ENCODE measurements at regions not wholly inside any gene's neighbourhood (a gene's known extent, or its start where the extent isn't known, plus 50 kb on each side); places are given as distances from the start of the nearest gene placed in this dataset.
A peak's percentile ranks its signal among the peaks of the same experiment; 100 is the strongest.

DNA sequence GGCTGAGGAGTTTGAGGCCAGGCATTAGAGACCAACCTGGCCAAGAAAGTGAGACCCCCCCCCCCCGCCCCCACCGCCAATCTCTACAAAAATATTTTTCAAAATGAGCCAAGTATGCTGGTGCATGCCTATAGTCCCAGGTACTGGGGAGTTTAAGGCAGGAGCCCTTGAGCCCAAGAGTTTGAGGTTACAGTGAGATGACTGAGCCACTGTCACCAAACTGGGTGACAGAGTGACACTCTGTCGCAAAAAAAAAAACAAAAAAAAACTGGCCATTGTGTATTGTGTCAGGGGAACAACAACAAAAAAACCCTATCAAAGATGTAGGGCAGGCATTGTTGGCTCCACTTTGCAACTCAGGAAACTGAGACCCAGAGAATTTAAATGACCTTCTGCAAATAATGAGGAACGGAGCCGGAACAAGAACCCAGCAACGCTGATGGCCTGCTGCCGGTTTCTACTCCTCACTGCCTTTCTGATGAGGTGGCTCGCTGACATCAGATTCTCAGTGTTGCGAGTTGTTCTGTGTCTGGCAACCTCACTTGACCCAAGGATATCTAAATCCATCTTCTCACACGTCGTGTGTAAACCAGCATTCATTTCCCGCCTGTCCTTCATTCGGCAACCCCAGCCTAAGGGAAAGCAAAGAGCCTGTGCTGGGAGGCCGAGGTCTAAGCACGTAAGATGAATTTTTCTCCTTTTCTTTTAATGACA lies 195.2 kb upstream of the CRY1 start:
- no peaks in the 10 kb centered on the region for H3K79me2 ChIP-seq (ENCODE audit: control insufficient read depth, insufficient read depth, low read length)
- no peak overlapping the region for H3K27ac ChIP-seq (ENCODE audit: insufficient read depth, low read length)
- TF ChIP-seq, protein P1, sequence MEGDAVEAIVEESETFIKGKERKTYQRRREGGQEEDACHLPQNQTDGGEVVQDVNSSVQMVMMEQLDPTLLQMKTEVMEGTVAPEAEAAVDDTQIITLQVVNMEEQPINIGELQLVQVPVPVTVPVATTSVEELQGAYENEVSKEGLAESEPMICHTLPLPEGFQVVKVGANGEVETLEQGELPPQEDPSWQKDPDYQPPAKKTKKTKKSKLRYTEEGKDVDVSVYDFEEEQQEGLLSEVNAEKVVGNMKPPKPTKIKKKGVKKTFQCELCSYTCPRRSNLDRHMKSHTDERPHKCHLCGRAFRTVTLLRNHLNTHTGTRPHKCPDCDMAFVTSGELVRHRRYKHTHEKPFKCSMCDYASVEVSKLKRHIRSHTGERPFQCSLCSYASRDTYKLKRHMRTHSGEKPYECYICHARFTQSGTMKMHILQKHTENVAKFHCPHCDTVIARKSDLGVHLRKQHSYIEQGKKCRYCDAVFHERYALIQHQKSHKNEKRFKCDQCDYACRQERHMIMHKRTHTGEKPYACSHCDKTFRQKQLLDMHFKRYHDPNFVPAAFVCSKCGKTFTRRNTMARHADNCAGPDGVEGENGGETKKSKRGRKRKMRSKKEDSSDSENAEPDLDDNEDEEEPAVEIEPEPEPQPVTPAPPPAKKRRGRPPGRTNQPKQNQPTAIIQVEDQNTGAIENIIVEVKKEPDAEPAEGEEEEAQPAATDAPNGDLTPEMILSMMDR (conservative IDR thresholded peaks at IDR 0.05 in 1 of 2, IDR thresholded peaks at IDR 0.05 in 1 of 2; ENCODE audit: low read depth in 1 of 2, low read length in 2 of 2) = no peak
- TF ChIP-seq EZH2 (IDR thresholded peaks at IDR 0.05; ENCODE audit: low read length, missing control alignments) = no peak
- H3K4me2 ChIP-seq (ENCODE audit: extremely low read depth, insufficient read depth, low read length) = no peak overlapping the region
- H3K9me3 ChIP-seq (ENCODE audit: control insufficient read depth, insufficient read depth, low read depth, low read length) = no peaks in the 10 kb centered on the region
- no peak overlapping the region for H2AFZ ChIP-seq (ENCODE audit: low read length)
- H3K36me3 ChIP-seq (ENCODE audit: control insufficient read depth, insufficient read depth, low read length) = no peaks in the 10 kb centered on the region
- H3K4me1 ChIP-seq (ENCODE audit: control insufficient read depth, extremely low read depth, insufficient read depth, low read length) = no peaks in the 10 kb centered on the region
- DNase-seq (ENCODE audit: low read depth in 2 of 2) = peak in 1 of 2 donors; percentile 39
- H3K9ac ChIP-seq (ENCODE audit: insufficient read depth, low read length) = no peak overlapping the region
- H4K20me1 ChIP-seq (ENCODE audit: control insufficient read depth, extremely low read depth, insufficient read depth, low read length) = no peaks in the 10 kb centered on the region
- no peaks in the 10 kb centered on the region for H3K27me3 ChIP-seq (ENCODE audit: control insufficient read depth, insufficient read depth, low read length)
- H3K4me3 ChIP-seq (replicated peaks in 1 of 4; ENCODE audit: control extremely low read depth in 1 of 4, insufficient read depth in 1 of 4, low read depth in 3 of 4, low read length in 4 of 4) = no peak overlapping the region

DNA sequence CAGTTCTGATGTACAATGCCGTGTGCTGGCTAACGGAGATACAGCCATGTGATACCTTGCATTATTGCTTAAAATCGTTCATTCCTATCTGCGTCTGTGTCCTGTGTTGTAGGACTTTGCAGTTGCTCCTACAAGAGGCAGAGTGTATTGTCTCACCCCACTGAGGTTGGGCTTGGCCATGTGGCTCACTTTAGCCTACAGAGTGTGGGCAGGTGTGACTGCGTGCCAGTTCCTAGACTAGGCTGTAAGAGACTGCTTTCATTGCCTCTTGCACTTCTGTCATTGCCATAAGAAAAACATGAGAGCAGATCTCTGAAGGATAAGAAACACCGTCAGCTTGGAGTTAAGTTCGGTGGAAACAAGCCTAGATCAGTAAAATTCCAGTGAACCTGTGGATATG lies 197.7 kb upstream of the CRY1 start:
- Histone ChIP-seq H4K20me1 (ENCODE audit: control insufficient read depth, extremely low read depth, insufficient read depth, low read length) (no peaks in the 10 kb centered on the region), H3K4me1 (ENCODE audit: control insufficient read depth, extremely low read depth, insufficient read depth, low read length) (no peaks in the 10 kb centered on the region), H3K9ac (ENCODE audit: insufficient read depth, low read length) (no peak overlapping the region), H3K4me2 (ENCODE audit: extremely low read depth, insufficient read depth, low read length) (no peak overlapping the region), H3K27ac (ENCODE audit: insufficient read depth, low read length) (no peak overlapping the region), H3K9me3 (ENCODE audit: control insufficient read depth, insufficient read depth, low read depth, low read length) (no peaks in the 10 kb centered on the region), H3K27me3 (ENCODE audit: control insufficient read depth, insufficient read depth, low read length) (no peaks in the 10 kb centered on the region), H3K36me3 (ENCODE audit: control insufficient read depth, insufficient read depth, low read length) (no peaks in the 10 kb centered on the region), H2AFZ (ENCODE audit: low read length) (no peak overlapping the region), H3K4me3 (replicated peaks in 1 of 4; ENCODE audit: control extremely low read depth in 1 of 4, insufficient read depth in 1 of 4, low read depth in 3 of 4, low read length in 4 of 4) (no peak overlapping the region), H3K79me2 (ENCODE audit: control insufficient read depth, insufficient read depth, low read length) (no peaks in the 10 kb centered on the region)
- TF ChIP-seq, protein P1 (conservative IDR thresholded peaks at IDR 0.05 in 1 of 2, IDR thresholded peaks at IDR 0.05 in 1 of 2; ENCODE audit: low read depth in 1 of 2, low read length in 2 of 2) = no peak
- TF ChIP-seq EZH2 (IDR thresholded peaks at IDR 0.05; ENCODE audit: low read length, missing control alignments) = no peak
- DNase-seq (ENCODE audit: low read depth in 2 of 2) = no peak

DNA sequence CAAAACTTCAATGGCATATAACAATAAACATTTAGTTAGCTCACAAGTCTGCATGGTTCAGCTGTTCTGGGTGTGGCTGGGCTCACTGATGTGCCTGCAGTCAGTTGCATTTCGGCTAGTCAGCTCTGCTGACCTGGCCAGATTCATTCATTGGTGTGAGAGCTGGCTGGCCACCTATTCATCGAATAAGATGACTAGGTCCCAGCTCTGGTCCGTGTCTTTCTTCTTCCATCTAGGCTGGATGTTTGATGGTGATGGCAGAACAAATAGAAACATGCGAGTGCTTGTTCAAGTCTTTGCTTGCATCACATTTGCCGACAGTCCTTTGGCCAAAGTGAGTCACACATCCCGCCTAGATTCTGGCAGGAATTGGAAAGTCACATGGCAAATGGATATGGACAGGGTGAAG lies 203.3 kb upstream of the CRY1 start:
- H3K9ac ChIP-seq (ENCODE audit: insufficient read depth, low read length) = no peak overlapping the region
- H3K36me3 ChIP-seq (ENCODE audit: control insufficient read depth, insufficient read depth, low read length) = no peaks in the 10 kb centered on the region
- H3K4me2 ChIP-seq (ENCODE audit: extremely low read depth, insufficient read depth, low read length) = no peak overlapping the region
- peak; percentile 44 to 80 for DNase-seq (ENCODE audit: low read depth in 2 of 2)
- TF ChIP-seq, protein P1 (conservative IDR thresholded peaks at IDR 0.05 in 1 of 2, IDR thresholded peaks at IDR 0.05 in 1 of 2; ENCODE audit: low read depth in 1 of 2, low read length in 2 of 2) = no peak
- TF ChIP-seq EZH2 (IDR thresholded peaks at IDR 0.05; ENCODE audit: low read length, missing control alignments) = no peak
- H3K9me3 ChIP-seq (ENCODE audit: control insufficient read depth, insufficient read depth, low read depth, low read length) = no peaks in the 10 kb centered on the region
- no peaks in the 10 kb centered on the region for H3K4me1 ChIP-seq (ENCODE audit: control insufficient read depth, extremely low read depth, insufficient read depth, low read length)
- no peaks in the 10 kb centered on the region for H3K27me3 ChIP-seq (ENCODE audit: control insufficient read depth, insufficient read depth, low read length)
- no peaks in the 10 kb centered on the region for H4K20me1 ChIP-seq (ENCODE audit: control insufficient read depth, extremely low read depth, insufficient read depth, low read length)
- no peak overlapping the region for H2AFZ ChIP-seq (ENCODE audit: low read length)
- H3K79me2 ChIP-seq (ENCODE audit: control insufficient read depth, insufficient read depth, low read length) = no peaks in the 10 kb centered on the region
- H3K4me3 ChIP-seq (replicated peaks in 1 of 4; ENCODE audit: control extremely low read depth in 1 of 4, insufficient read depth in 1 of 4, low read depth in 3 of 4, low read length in 4 of 4) = no peak overlapping the region
- no peak overlapping the region for H3K27ac ChIP-seq (ENCODE audit: insufficient read depth, low read length)

Data from fibroblast of lung (primary cell).